ENCODE measurements at regions not wholly inside any gene's neighbourhood (a gene's known extent, or its start where the extent isn't known, plus 50 kb on each side); places are given as distances from the start of the nearest gene placed in this dataset.
A peak's percentile ranks its signal among the peaks of the same experiment; 100 is the strongest.

DNA sequence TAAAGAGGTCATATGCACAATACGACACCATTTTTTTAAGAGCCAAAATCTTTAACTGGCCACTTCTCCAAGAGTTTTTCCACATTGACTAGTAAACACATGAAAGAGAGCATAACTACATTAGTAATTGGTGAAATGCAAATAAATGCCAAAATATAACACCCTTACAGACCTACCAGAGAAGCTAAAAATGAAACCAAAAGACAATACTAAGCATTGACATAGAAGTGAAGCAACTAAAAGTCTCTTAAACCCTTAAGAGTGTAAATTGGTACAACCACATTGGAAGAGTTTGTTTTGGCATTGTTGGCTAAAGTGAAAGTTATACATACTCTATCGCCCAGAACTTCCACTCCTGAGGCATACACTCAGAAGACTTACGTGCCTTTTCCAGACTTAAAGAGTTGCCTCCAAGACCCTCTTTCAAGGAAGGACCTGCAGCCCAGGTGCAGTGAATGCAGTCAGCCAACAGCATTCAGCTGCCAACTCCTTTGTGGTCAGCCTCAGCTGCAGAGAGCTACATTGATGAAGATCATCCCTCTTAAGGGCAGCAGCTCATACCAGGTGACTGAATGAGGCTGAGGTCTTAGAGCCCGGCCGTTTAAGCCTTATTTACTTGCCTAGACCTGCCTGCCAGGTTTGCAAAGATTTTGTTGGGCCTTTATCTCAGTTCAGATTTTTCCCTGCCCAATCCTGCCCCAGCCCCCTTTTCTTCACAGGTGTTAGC is 839.1 kb upstream of the ADGRL2 start:
- WGBS, 2 experiments (ENCODE audit: insufficient coverage in 2 of 2) = 74 to 94% methylated on average over 3 to 4 of the region's 5 CpGs
- H3K4me3 ChIP-seq (ENCODE audit: extremely low read depth, insufficient read depth, low read length, poor library complexity, severe bottlenecking) = no peak overlapping the region
- no peak overlapping the region for H3K27ac ChIP-seq (ENCODE audit: low read depth, low read length, severe bottlenecking)
- no peaks in the 10 kb centered on the region for H3K36me3 ChIP-seq (ENCODE audit: control insufficient read depth, insufficient read depth, low read length)
- no peaks in the 10 kb centered on the region for H3K4me1 ChIP-seq (ENCODE audit: control insufficient read depth, insufficient read depth, low read length, poor library complexity, severe bottlenecking)
- no peaks in the 10 kb centered on the region for H3K9me3 ChIP-seq (ENCODE audit: control insufficient read depth, low read length)

GRCh38 chr1:80933346-80933745 is 867.4 kb upstream of the ADGRL2 start:
- Histone ChIP-seq H3K4me1 (ENCODE audit: control insufficient read depth, insufficient read depth, low read length, poor library complexity, severe bottlenecking) (no peaks in the 10 kb centered on the region), H3K27ac (ENCODE audit: low read depth, low read length, severe bottlenecking) (no peak overlapping the region), H3K9me3 (ENCODE audit: control insufficient read depth, low read length) (peaks cover 5% of the 10 kb centered on the region), H3K36me3 (ENCODE audit: control insufficient read depth, insufficient read depth, low read length) (no peaks in the 10 kb centered on the region), H3K4me3 (ENCODE audit: extremely low read depth, insufficient read depth, low read length, poor library complexity, severe bottlenecking) (no peak overlapping the region)
- 88% methylated on average over 1 of the region's 1 CpG; no CpG with 5 or more reads in 1 of the 2 experiments for WGBS, 2 experiments (ENCODE audit: insufficient coverage in 2 of 2)

DNA sequence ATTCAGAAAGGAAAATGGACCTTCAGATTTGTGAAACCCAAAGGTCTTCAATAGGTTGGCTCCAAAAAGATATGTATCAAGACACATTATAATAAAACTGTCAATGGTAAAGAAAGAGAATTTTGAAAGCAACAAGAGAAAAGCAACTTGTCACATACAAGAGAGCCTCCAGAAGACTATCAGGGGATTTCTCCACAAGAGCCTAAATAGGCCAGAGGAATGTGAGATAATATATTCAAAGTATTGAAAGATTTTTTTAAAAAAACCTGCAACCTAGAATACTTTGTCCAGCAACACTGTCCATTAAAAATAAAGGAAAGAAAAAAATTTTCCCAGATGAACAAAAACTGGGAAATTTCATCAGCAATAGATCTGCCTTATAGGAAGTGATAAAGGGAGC is 869.6 kb upstream of the ADGRL2 start:
- no peak overlapping the region for H3K27ac ChIP-seq (ENCODE audit: low read depth, low read length, severe bottlenecking)
- peaks cover 5% of the 10 kb centered on the region for H3K9me3 ChIP-seq (ENCODE audit: control insufficient read depth, low read length)
- H3K36me3 ChIP-seq (ENCODE audit: control insufficient read depth, insufficient read depth, low read length) = no peaks in the 10 kb centered on the region
- H3K4me1 ChIP-seq (ENCODE audit: control insufficient read depth, insufficient read depth, low read length, poor library complexity, severe bottlenecking) = no peaks in the 10 kb centered on the region
- no peak overlapping the region for H3K4me3 ChIP-seq (ENCODE audit: extremely low read depth, insufficient read depth, low read length, poor library complexity, severe bottlenecking)

GRCh38 chr1:80929868-80930508 is 870.7 kb upstream of the ADGRL2 start:
- Histone ChIP-seq H3K4me3 (ENCODE audit: extremely low read depth, insufficient read depth, low read length, poor library complexity, severe bottlenecking) (no peak overlapping the region), H3K27ac (ENCODE audit: low read depth, low read length, severe bottlenecking) (no peak overlapping the region), H3K36me3 (ENCODE audit: control insufficient read depth, insufficient read depth, low read length) (no peaks in the 10 kb centered on the region), H3K4me1 (ENCODE audit: control insufficient read depth, insufficient read depth, low read length, poor library complexity, severe bottlenecking) (no peaks in the 10 kb centered on the region), H3K9me3 (ENCODE audit: control insufficient read depth, low read length) (peaks cover 5% of the 10 kb centered on the region)
- 87 to 90% methylated on average over 2 to 3 of the region's 3 CpGs for WGBS, 2 experiments (ENCODE audit: insufficient coverage in 2 of 2)

- Histone ChIP-seq H3K9me3 (ENCODE audit: control insufficient read depth, low read length) (peaks cover 5% of the 10 kb centered on the region), H3K4me1 (ENCODE audit: control insufficient read depth, insufficient read depth, low read length, poor library complexity, severe bottlenecking) (no peaks in the 10 kb centered on the region), H3K36me3 (ENCODE audit: control insufficient read depth, insufficient read depth, low read length) (no peaks in the 10 kb centered on the region), H3K27ac (ENCODE audit: low read depth, low read length, severe bottlenecking) (no peak overlapping the region), H3K4me3 (ENCODE audit: extremely low read depth, insufficient read depth, low read length, poor library complexity, severe bottlenecking) (no peak overlapping the region)
- WGBS, 2 experiments (ENCODE audit: insufficient coverage in 2 of 2) = 94 to 100% methylated on average over 1 to 2 of the region's 4 CpGs
Measured at GRCh38 chr1:80926531-80926930, 874.2 kb upstream of the ADGRL2 start.

DNA sequence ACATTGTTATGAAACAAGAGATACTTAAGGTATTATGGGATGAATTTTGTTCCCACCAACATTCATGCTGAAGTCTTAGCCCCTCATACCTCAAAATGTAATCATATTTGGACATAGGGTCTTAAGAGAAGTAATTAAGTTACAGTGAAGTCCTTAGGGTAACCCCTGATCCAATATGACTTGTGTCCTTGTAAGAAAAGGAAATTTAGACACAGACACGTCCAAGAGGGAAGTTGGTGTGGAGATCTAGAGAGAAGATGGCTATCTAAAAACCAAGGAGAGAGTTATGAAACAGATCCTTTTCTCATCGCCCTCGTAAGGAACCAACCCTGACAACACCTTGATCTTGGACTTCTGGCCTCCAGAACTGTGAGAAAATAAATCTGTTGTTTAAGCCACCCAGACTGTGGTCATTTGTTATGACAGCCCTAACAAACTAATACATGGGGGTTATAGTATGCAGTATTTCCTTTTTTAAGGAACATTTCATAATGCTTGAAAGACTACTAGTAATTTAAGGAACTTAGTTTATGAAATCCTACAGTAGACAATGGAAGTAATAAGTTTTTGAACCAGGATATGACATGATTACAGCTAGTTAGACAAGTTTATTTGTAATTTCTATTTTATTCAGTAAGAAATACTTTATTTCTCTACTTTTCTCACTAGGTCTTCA is 875.5 kb upstream of the ADGRL2 start:
- Histone ChIP-seq H3K4me3 (ENCODE audit: extremely low read depth, insufficient read depth, low read length, poor library complexity, severe bottlenecking) (no peak overlapping the region), H3K4me1 (ENCODE audit: control insufficient read depth, insufficient read depth, low read length, poor library complexity, severe bottlenecking) (no peaks in the 10 kb centered on the region), H3K36me3 (ENCODE audit: control insufficient read depth, insufficient read depth, low read length) (no peaks in the 10 kb centered on the region), H3K27ac (ENCODE audit: low read depth, low read length, severe bottlenecking) (no peak overlapping the region), H3K9me3 (ENCODE audit: control insufficient read depth, low read length) (no peaks in the 10 kb centered on the region)
- WGBS, 2 experiments (ENCODE audit: insufficient coverage in 2 of 2) = 100% methylated on average over 1 of the region's 3 CpGs; no CpG with 5 or more reads in 1 of the 2 experiments

- WGBS, 2 experiments (ENCODE audit: insufficient coverage in 2 of 2) = 87 to 100% methylated on average over 2 of the region's 2 CpGs
- Histone ChIP-seq H3K4me3 (ENCODE audit: extremely low read depth, insufficient read depth, low read length, poor library complexity, severe bottlenecking) (no peak overlapping the region), H3K36me3 (ENCODE audit: control insufficient read depth, insufficient read depth, low read length) (no peaks in the 10 kb centered on the region), H3K27ac (ENCODE audit: low read depth, low read length, severe bottlenecking) (no peak overlapping the region), H3K9me3 (ENCODE audit: control insufficient read depth, low read length) (no peaks in the 10 kb centered on the region), H3K4me1 (ENCODE audit: control insufficient read depth, insufficient read depth, low read length, poor library complexity, severe bottlenecking) (no peaks in the 10 kb centered on the region)
Measured at GRCh38 chr1:80924290-80924689, 876.4 kb upstream of the ADGRL2 start.

DNA sequence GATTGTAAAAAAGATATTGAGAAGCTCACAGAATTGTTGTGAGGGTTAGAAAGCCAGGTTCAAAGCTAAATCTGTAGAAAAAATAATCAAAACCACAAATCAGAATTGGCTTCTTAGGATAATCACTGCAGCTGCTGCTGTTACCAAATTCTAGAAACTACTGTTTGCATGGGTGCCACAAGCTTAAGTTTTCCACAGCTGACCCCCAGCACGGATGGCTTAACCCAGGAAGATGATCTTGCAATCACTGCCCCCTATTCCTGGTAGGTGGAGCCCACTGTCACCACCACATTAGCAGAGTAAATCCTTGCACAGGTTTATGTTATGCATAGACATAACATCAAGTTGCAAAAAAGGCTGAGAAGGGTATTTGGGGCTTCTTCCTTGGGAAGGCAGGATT is 877.8 kb upstream of the ADGRL2 start:
- H3K9me3 ChIP-seq (ENCODE audit: control insufficient read depth, low read length) = no peaks in the 10 kb centered on the region
- H3K36me3 ChIP-seq (ENCODE audit: control insufficient read depth, insufficient read depth, low read length) = no peaks in the 10 kb centered on the region
- WGBS, 2 experiments (ENCODE audit: insufficient coverage in 2 of 2) = 100% methylated on average over 1 of the region's 1 CpG; no CpG with 5 or more reads in 1 of the 2 experiments
- H3K4me1 ChIP-seq (ENCODE audit: control insufficient read depth, insufficient read depth, low read length, poor library complexity, severe bottlenecking) = no peaks in the 10 kb centered on the region
- no peak overlapping the region for H3K4me3 ChIP-seq (ENCODE audit: extremely low read depth, insufficient read depth, low read length, poor library complexity, severe bottlenecking)
- no peak overlapping the region for H3K27ac ChIP-seq (ENCODE audit: low read depth, low read length, severe bottlenecking)

GRCh38 chr1:80919426-80919825 is 881.3 kb upstream of the ADGRL2 start:
- Histone ChIP-seq H3K4me3 (ENCODE audit: extremely low read depth, insufficient read depth, low read length, poor library complexity, severe bottlenecking) (no peak overlapping the region), H3K9me3 (ENCODE audit: control insufficient read depth, low read length) (no peaks in the 10 kb centered on the region), H3K4me1 (ENCODE audit: control insufficient read depth, insufficient read depth, low read length, poor library complexity, severe bottlenecking) (no peaks in the 10 kb centered on the region), H3K36me3 (ENCODE audit: control insufficient read depth, insufficient read depth, low read length) (no peaks in the 10 kb centered on the region), H3K27ac (ENCODE audit: low read depth, low read length, severe bottlenecking) (no peak overlapping the region)
- WGBS, 2 experiments (ENCODE audit: insufficient coverage in 2 of 2) = 86 to 88% methylated on average over 4 to 5 of the region's 6 CpGs

DNA sequence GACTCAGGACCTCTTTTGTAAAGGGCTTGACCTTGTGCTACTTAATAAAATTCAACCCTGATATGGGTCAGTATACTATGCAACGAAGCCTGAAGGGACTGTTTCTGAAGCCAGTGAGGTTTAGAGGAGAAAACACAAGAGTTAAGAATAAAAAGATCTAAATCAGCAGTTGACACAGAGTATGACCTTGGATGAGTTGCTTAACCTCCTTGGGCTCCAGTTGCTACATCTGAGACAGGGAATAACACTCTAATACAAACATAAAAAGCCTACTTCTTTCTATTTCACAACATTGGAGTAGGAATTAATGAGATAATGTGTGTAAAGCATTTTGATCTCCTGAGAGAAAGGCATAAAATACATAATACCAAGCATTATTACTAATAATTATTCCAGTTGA is 882.4 kb upstream of the ADGRL2 start:
- H3K9me3 ChIP-seq (ENCODE audit: control insufficient read depth, low read length) = no peaks in the 10 kb centered on the region
- H3K4me3 ChIP-seq (ENCODE audit: extremely low read depth, insufficient read depth, low read length, poor library complexity, severe bottlenecking) = no peak overlapping the region
- no peaks in the 10 kb centered on the region for H3K4me1 ChIP-seq (ENCODE audit: control insufficient read depth, insufficient read depth, low read length, poor library complexity, severe bottlenecking)
- 43% methylated on average over 1 of the region's 1 CpG; no CpG with 5 or more reads in 1 of the 2 experiments for WGBS, 2 experiments (ENCODE audit: insufficient coverage in 2 of 2)
- H3K36me3 ChIP-seq (ENCODE audit: control insufficient read depth, insufficient read depth, low read length) = no peaks in the 10 kb centered on the region
- no peak overlapping the region for H3K27ac ChIP-seq (ENCODE audit: low read depth, low read length, severe bottlenecking)

- no CpG with 5 or more reads among the region's 2 CpGs for WGBS, 2 experiments (ENCODE audit: insufficient coverage in 2 of 2)
- H3K9me3 ChIP-seq (ENCODE audit: control insufficient read depth, low read length) = no peaks in the 10 kb centered on the region
- peak overlapping the region; percentile 19 for H3K27ac ChIP-seq (ENCODE audit: low read depth, low read length, severe bottlenecking)
- no peak overlapping the region for H3K4me3 ChIP-seq (ENCODE audit: extremely low read depth, insufficient read depth, low read length, poor library complexity, severe bottlenecking)
- no peaks in the 10 kb centered on the region for H3K4me1 ChIP-seq (ENCODE audit: control insufficient read depth, insufficient read depth, low read length, poor library complexity, severe bottlenecking)
- no peaks in the 10 kb centered on the region for H3K36me3 ChIP-seq (ENCODE audit: control insufficient read depth, insufficient read depth, low read length)
Measured at GRCh38 chr1:80917826-80918225, 882.9 kb upstream of the ADGRL2 start.
